HG03135 (cell line): ENCODE measurements at regions not wholly inside any gene's neighbourhood (a gene's known extent, or its start where the extent isn't known, plus 50 kb on each side); places are given as distances from the start of the nearest gene placed in this dataset.

Experiments used
- ATAC-seq: cut with Tn5 transposase; IDR thresholded peaks from one replicate; pipeline ENCODE4 v1.9.1; 2021; ENCODE audit warnings: mild to moderate bottlenecking, moderate library complexity; ENCODE audit not compliant: unreplicated experiment

DNA sequence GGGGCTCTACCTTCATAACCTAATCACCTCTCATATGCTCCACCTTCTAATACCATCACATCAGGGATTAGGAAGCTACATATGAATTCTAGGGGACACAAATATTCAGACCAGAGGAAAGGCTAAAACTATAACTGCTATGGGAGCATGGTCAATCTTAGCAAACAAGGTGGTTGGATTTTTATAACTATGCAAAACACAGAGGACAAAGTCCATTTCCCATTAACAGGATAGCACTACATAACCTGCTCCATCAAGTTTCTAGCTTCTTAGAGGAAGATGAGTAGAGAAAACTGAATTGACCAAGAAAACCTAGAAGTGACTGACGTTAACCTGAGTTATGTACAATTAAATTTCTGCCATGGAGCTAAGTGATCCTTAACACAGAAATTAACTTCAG lies 398.6 kb downstream of the TBL1XR1 start:
- no peak for ATAC-seq

DNA sequence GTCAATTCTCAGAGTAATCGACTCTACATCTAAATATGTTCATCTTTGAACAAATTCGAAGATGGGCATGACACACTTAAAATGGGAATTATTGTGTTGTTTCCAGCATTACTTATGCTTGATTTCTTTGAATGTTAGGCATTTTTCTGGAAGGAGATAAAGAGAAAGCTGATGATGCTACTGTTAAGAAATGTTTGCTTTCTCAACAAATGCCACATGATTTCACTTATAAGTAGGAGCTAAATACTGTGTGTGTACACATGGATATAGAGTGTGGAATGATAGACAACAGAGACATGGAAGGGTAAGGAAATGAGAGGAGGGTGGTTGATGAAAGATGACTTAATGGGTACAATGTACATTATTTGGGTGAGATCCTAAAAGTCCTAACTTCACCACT lies 400.9 kb downstream of the TBL1XR1 start:
- no peak for ATAC-seq

DNA sequence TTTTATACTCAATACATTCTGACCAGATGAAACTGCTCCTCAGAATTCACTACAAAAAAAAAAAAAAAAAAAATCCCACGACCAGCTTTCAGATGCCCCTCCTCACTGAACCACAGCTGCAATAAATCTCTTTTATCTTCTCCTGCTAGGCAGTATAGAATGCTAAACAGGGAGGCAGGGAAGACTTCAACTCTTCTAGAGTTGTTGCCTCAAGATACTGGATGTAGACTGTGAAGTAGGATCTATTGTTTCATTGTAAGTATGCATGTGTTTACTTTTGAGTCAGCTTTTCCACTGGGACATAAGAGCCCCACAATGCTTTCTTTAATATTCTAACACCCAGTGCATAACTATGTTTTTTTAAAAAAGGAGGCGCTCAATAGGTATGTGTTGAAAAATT lies 401.4 kb downstream of the TBL1XR1 start:
- no peak for ATAC-seq

DNA sequence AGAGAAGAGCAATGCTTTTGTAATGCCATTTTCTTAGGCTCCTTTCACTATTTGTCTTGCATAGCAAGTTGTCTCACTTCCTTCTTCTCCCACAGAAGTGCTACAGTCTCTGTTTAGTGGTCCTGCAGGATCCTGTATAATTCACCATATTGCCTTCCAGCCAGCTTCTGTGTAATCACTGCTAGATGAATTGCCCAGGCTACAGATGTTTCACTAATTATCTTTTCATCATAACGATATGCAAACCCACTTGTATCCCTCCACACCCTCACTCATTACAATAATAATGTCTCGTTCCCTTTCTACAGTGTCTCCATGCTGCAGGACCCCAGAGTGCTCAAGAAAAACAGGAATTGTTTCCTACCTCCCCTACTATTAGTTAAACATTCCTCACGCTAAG lies 402.9 kb downstream of the TBL1XR1 start:
- ATAC-seq = no peak

DNA sequence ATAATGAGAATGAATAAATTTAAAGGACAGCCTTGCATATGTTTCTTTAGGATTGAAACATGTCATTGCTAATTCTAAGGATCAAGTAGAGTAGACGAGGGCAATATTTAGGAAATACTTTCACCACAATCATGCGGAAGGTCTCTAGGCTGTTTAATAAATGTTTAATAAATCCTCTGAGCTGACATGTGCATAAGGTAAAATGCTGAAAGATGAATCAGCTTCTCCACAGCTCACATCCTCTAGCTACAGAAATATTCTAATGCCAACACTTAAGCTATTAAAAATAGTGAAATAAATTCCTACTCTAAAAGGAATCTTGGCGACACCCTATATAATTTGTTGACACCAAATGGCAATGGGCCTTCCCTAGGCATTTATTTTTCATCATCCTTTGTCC lies 407.3 kb downstream of the TBL1XR1 start:
- ATAC-seq = no peak

DNA sequence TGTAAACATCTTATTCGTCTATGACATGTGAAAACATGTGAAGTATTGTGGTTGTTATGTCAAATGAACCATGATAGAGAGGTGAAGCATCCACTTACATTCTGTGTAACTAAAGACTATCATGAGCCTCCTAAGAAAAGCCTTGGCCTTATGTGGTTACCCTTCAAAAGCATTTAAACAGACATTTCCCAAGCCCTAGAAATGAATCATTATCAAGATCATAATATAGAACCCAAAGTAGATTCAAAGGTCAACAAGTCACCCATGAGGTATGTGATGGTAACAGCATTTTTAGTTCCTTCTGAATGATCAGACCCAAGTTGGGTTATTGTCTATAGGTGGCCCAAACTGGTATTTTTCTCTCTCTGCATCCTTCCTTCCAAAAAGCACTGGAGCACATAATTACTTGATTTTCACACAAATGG lies 408.0 kb downstream of the TBL1XR1 start:
- ATAC-seq = no peak

DNA sequence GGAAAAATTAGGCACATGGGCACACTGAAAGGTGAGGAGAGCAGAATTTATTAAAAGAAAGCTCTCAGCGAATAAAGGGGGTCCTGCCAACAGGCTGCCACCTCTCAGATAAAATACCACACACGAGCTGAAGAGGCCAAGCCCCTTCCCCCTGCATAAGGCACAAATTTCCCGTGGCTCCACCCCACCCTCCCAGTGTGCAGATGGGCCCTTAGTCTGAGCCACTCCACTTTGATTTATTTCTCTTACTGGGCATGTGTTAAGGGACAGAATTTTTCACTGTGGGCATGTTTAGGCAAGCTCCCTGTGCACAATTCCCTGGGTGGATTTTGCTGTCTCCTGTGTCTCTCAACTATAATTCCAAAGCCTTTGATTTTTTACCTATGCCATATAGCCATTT lies 409.8 kb downstream of the TBL1XR1 start:
- no peak for ATAC-seq

DNA sequence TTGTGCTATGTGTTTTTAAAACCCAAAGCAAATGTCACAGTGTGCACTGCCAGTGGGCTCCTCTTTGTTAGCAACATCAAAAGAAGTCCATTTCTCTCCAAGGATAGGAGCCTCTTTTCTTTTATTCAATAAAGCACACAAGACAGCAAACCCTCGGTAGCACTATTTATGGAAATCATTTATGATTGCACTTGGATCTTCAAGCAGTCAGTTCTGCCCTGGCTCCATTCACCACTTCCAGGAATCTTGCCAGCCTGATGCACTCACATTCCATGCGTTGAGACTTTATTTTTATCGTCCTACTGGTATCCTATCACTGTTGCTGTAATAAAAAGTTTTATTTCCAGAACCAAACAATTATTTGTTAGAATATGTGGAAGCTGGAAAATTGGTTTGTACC lies 412.1 kb downstream of the TBL1XR1 start:
- no peak for ATAC-seq

DNA sequence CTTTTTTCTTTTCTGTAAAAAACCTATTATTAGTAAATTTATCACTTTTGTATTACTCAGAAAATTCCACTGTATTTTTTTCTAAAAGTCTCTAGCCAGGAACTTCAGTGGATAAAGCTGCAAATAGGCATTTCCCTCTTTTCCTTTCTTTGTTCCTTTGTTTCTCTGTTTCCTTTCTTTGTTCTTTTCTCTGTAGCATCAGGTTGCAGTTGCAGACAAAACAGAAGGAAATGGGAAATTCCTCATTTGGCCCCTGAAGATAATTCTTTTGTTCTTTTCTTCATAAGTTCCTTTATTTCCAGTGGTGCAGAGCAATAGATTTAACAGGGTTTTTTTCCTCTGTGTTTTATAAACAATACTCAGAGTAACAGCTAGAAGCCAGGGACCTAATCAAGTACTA lies 416.5 kb downstream of the TBL1XR1 start:
- ATAC-seq = no peak

DNA sequence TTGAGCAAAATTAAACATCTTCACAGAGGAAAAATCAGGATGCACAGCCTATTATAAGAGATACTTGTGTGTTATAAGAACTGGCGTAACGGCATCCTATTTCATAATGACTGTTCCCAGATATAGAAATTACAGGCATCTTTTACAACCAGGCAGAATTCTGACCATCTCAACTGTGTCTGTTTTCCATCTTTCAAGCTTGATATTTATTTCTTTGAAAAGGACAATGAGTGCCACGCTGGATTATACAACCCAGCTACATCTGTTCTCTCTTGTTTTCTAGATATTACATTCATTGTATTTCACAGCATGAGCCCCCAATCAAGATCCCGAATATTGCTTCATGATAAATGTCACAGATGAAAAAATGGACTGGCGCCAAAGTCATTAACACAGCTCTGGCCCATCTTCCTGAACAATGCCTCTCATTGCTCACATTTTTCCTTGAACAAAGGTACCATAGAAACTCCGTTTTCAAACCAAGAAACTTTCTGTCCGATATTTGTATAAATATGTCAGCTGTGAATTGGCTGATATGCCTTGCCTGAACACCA lies 420.6 kb downstream of the TBL1XR1 start:
- ATAC-seq = no peak

DNA sequence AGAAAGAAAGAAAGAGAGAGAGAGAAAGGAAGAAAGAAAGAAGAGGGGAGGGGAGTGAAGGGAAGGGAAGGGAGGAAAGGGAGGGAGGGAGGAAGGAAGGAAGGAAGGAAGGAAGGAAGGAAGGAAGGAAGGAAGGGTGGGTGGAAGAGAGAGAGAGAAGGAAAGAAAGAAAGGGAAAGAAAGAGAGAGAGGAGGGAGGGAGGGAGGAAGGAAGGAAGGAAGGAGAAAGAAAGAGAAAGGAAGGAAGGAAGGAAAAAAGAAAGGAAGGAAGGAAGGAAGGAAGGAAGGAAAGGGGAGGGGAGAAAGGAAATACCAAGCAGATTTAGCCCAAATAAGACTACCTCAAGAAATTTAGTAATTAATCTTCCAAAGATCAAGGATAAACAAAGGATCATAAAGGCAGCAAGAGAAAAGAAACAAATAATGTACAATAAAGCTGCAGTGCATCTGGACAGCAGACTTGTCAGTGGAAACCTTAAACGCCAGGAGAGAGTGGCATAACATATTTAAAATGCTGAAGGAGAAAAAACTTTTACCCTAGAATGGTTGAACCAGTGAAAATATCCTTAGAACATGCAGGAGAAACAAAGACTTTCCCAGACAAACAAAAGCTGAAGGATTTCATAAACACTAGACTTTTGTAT lies 427.6 kb downstream of the TBL1XR1 start:
- no peak for ATAC-seq

DNA sequence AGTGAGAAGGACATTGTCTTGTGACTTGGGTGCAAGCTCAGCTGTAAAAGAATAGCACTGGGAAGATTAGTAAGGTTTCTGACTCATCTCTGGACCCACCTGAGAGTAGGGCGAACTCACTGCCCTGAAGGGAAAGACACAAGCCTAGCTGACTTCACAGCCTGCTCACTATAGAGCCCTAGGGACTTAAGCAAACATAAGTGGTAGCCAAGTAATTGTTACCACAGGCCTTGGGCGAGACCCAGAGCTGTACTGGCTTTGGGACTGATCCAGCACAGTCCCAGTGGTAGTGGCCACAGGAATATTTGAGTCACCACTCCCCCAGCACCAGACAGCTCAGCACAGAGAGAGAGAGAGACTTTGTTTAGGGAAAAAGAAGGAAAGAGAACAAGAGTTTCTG lies 429.9 kb downstream of the TBL1XR1 start:
- no peak for ATAC-seq

DNA sequence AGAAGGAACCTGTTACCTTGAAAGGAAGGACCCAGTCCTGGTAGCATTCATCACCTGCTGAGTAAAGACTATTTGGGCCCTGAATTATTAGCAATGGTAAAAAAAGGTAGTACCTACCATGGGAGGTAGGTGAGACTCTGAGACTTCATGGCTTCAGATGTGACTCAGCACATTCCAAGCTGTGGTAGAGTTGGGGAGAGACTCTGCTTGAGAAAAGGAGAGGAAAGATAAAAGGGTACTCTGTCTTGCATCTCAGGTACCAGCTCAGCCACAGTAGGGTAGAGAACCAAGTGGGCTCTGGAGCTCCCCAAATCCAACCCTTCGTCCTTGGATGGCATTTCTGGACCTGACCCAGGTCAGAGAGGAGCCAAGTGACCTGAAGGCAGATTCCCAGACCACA lies 430.4 kb downstream of the TBL1XR1 start:
- ATAC-seq = no peak

DNA sequence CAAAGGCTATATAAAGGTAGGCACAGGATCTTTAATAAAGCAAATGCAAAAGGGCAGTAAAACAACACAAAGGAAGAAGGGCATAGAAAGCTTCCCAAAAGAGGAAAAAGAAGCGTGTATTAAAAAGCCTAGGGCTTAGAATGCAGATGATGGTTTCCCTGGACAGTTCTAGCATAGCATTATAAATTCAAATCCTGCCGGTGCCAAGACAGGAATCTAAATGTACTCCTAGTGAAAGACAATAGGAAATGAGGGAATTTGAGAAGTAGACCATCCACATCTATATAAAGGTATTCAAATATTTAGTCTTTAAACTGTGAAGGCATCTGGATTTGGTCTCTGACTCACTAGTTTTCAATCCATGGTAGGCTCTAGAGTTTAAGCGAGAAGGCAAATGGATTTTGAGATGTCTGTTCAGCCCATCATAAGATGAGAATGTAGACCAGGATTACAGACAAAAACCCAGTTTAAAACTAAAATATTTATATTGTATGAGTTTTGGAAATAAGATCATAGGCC lies 431.8 kb downstream of the TBL1XR1 start:
- ATAC-seq = no peak

DNA sequence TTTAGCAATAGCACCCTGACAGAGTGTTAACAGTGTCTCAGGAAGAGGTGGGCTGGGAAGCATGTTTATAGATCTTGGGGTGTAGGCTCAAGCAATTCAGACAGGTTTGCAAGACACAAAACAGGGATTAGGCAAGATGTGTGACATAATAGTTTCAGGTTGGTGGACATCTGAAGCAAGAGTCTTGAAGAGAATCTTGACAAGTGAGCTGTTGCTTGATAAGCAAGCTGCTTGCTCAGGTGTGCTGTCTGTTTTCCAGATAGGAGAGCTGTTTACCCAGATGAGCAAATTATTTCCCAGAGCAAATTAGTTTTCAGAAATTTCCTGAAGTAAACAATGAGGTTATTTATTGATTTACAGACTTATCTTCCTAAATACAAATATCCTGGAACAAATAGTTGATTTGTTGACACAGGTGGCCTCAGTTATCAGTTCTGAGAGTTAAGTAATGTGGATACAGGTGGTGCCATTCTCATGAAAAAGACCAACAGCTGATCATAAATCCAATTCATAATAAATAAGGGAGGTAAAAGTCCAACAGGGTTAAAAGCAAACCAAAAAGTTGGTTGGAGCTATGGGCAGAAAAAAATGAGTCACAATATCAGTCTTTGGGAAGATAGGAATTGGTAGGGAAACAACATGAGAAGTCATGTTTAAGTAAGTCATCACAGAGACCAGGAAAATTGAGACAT lies 437.3 kb downstream of the TBL1XR1 start:
- no peak for ATAC-seq

DNA sequence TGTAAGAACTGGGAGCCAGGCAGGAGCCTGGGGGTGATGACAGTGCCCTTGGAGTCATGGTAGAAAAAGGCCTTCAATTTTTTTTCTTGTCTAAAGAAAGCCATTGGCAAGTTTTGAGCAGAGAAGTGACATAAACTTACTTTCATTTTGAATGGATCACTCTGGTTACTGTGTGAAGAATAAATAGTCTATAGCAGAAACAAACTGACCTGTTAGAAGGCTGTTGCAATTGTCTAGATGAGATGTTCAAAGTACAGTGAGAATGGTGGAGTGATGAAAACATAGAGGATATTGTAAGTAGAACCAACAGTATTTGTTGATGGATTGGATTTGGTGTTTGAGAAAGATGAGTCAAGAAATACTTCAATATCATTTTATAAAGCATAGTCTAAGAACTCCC lies 439.9 kb downstream of the TBL1XR1 start:
- ATAC-seq = no peak

DNA sequence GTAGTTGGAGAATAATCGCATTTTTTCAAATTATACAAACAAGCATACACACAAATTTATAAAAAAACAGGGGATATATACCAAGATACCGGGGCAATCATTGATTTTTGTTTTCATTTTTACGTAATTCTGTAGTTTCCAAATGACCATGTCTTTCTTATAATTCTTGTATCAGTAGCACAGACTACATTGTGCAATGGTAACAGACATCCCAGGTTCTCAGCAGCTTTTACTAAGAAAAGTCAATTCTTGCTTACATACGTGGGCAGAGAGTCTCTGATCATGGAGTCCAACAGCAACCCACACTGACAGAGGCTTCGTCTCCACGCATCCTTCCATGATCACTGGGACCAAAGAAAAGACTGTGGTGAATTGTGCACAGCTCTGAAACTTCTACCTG lies 441.3 kb downstream of the TBL1XR1 start:
- ATAC-seq = no peak

DNA sequence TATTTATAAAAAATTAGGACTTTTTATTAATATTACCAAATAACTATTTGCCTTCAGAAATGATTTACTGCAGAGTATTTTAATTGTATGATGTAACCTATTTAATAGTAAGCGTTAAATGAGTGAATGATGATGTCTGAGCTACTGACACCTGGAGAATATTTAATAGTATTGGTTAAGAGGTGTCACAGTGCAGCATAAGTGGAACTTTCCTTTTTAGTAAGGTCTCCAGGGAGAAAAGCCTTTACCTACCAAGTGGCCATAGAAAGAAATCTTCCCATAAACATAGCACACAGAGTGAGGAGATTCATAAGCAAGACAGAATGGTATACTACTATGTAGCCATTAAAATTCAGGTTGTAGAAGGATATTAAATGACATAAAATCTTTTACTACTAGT lies 441.7 kb downstream of the TBL1XR1 start:
- ATAC-seq = no peak

DNA sequence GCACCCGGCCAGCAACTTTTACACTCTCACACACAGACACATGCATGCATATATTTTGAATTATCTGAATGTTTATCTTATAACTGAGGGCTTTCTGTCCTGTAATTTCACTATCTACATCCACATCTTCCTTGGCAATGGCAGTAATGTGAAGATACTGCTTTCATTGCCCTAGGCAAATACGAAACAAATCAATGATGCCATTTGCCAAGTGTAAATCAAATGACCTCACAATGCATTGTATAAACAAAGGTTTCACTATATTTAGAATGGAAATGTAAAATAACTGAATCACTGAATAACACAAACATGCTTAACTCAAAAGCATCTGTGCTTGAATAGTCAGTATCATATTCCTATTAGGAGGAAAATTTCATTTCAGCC lies 455.6 kb downstream of the TBL1XR1 start:
- no peak for ATAC-seq

DNA sequence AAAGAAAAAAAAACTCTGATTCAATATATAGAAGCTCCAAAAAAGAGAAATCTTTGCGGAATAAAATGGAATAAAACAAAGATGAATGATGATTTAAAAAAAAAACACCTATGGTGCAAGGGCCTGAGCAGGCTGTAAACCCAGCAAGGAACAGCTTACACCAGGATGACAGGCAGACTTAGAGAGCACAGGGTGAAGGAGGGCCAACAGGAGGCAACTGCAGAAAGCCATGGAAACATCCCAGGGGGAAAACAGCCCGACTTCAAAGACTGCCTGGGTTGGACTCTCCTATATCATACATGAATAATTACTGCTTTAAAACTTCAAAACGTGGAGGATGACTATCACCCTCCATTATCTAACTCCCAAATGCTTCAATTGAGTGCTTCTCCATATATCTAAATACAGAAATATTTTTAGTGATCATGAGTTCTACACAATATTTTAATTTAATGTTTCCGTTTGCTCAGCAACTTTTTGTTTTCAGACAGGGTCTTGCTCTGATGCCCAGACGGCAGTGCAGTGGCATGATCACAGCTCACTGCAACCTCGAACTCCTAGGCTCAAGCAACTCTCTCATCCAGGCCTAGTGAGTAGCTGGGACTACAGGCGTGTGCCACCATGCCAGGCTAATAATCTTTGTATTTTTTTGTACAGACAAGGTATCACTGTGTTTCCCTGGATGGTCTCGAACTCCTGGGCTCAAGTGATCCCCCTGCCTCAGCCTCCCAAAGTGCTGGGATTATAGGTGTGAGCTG lies 456.2 kb downstream of the TBL1XR1 start:
- ATAC-seq = no peak

DNA sequence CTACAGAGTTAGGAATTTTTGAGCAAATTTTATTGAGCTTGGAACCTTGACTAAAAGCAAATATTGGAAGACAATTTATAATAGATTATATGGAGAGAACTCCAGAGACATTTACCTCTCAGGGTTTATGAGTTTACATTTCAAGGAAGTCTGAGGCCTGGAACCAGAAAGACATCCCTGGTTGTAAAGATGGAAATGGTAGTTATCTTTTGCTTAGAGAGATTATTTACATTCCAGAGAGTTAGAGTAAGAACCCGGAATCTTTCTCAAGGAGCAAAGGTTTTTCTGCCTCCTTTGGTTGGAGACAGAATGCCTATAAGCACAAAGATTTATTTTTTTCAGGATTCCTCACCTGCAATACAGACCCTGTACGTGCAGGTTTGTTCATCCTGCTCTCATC lies 458.1 kb downstream of the TBL1XR1 start:
- no peak for ATAC-seq
